ENCODE measurements at regions not wholly inside any gene's neighbourhood (a gene's known extent, or its start where the extent isn't known, plus 50 kb on each side); places are given as distances from the start of the nearest gene placed in this dataset.

- TF ChIP-seq REST (IDR thresholded peaks at IDR 0.05; ENCODE audit: borderline replicate concordance in 1 of 2, low read depth in 1 of 2, low read length in 2 of 2), result no peak
- no peak for TF ChIP-seq ZNF549 (CRISPR knock-in tag; IDR thresholded peaks at IDR 0.05)
- TF ChIP-seq ZNF501 (CRISPR knock-in tag; IDR thresholded peaks at IDR 0.05), result no peak
- no peak for TF ChIP-seq IKZF1 (IDR thresholded peaks at IDR 0.05)
- TF ChIP-seq THAP8 (CRISPR knock-in tag; IDR thresholded peaks at IDR 0.05; ENCODE audit: borderline replicate concordance), result no peak
- no peak for TF ChIP-seq NBN (conservative IDR thresholded peaks at IDR 0.05)
- TF ChIP-seq HHEX (CRISPR knock-in tag; IDR thresholded peaks at IDR 0.05), result no peak
- no peak for TF ChIP-seq NFKB2 (CRISPR knock-in tag; IDR thresholded peaks at IDR 0.05; ENCODE audit: borderline replicate concordance)
- no peak for TF ChIP-seq HNRNPUL1 (IDR thresholded peaks at IDR 0.05; ENCODE audit: low read depth, low read length)
- TF ChIP-seq SAFB2 (CRISPR knock-in tag; IDR thresholded peaks at IDR 0.05; ENCODE audit: borderline replicate concordance, low read depth), result no peak
- TF ChIP-seq TCF7L2 (IDR thresholded peaks at IDR 0.05; ENCODE audit: low read depth, low read length), result no peak
- no peak for TF ChIP-seq PREB (CRISPR knock-in tag; IDR thresholded peaks at IDR 0.05)
- no peak for TF ChIP-seq ZNF709 (CRISPR knock-in tag; IDR thresholded peaks at IDR 0.05)
These were observed 606.0 kb downstream of the HDGFL1 start (continued) for GRCh38 chr6:23175391-23175790.

All from HepG2 (cell line).